ENCODE measurements at regions not wholly inside any gene's neighbourhood (a gene's known extent, or its start where the extent isn't known, plus 50 kb on each side); places are given as distances from the start of the nearest gene placed in this dataset.

DNA sequence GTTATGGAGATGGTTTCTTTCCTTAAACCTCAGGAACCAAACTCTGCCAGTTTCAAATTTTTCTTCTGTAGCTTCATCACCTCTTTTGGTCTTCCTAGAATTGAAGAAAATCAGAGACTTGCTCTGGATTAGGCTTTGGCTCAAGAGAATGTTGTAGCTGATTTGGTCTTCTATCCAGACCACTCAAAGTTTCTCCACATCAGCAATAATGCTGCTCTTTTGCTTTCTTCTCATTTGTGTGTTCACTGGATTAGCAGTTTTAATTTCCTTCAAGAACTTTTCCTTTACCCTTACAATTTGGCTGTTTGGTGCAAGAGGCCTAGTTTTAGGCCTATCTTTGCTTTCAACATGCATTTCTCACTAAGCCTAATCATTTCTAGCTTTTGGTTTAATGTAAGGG, 78.1 kb upstream of the PLCB4 start:
- TF ChIP-seq REST (IDR thresholded peaks at IDR 0.05; ENCODE audit: unreplicated experiment) (no peak), CREB1 (CRISPR knock-in tag; IDR thresholded peaks at IDR 0.05; ENCODE audit: low read depth) (no peak), CTCF (conservative IDR thresholded peaks at IDR 0.05; ENCODE audit: low read depth in 2 of 2) (no peak), ETS1 (IDR thresholded peaks at IDR 0.05) (no peak), EZH2 (IDR thresholded peaks at IDR 0.05; ENCODE audit: low read depth, unreplicated experiment) (no peak), EZH2phosphoT487 (IDR thresholded peaks at IDR 0.05; ENCODE audit: unreplicated experiment) (no peak), POLR2AphosphoS5 (IDR thresholded peaks at IDR 0.05; ENCODE audit: low read depth) (no peak), JUNB (IDR thresholded peaks at IDR 0.05; ENCODE audit: unreplicated experiment) (no peak), STAT1 (IDR thresholded peaks at IDR 0.05; ENCODE audit: unreplicated experiment) (no peak), ZNF331 (CRISPR knock-in tag; IDR thresholded peaks at IDR 0.05; ENCODE audit: low read depth) (no peak)

Measured in GM23338 (cell line).